HepG2 (cell line): ENCODE measurements at regions not wholly inside any gene's neighbourhood (a gene's known extent, or its start where the extent isn't known, plus 50 kb on each side); places are given as distances from the start of the nearest gene placed in this dataset.

Experiments used
- ATAC-seq: fragments of 200-7000 bp; cut with Tn5 transposase; 3 replicates; pipeline ENCODE4 v1.9.1; 2020; ENCODE audit warnings: mild to moderate bottlenecking, moderate library complexity
- BruUV-seq: library from RNA; stranded (reverse); fragments of 400-500 nt; replicated peaks from 2 replicates; lab custom pipeline; 2021; lab: Mats Ljungman, UMichigan
- CTCF ChIA-PET: fragments of 300-600 bp; formaldehyde crosslinking; extraction: SDS; loops from one replicate; lab custom pipeline; 2021; ENCODE audit warnings: low total read pairs, inconsistent platforms, low intra/inter-chr PET ratio; lab: Yijun Ruan, JAX
- POLR2A ChIA-PET: fragments of 350-600 bp; sonication (Branson Sonifier 250); formaldehyde crosslinking; loops from one replicate; lab custom pipeline; 2020; ENCODE audit warnings: antibody characterized with exemption, inconsistent platforms; lab: Yijun Ruan, JAX
- DNase-seq: peaks from one replicate; pipeline ENCODE4 v3.0.0-alpha.2; 2015; ENCODE audit warnings: low spot score
- FAIRE-seq: peaks from 3 replicates; lab custom pipeline; 2011; peaks lifted over from hg19 to GRCh38; lab: Jason Lieb, UNC
- H2AFZ ChIP-seq: one replicate; pipeline ENCODE4 v1.6.1; 2011; ENCODE audit warnings: low read length, inconsistent platforms
- H3K27ac ChIP-seq: fragments of 300-600 bp; 3 replicates; pipeline ENCODE4 v1.8.0; 2011; ENCODE audit warnings: mixed run types, mild to moderate bottlenecking, mixed read lengths, low read length, inconsistent platforms; ENCODE audit not compliant: insufficient read depth; ENCODE audit errors: extremely low read length
- H3K27me3 ChIP-seq, 2 experiments: fragments of 200-600 bp in 1 of 2; 2 replicates in 1 of 2; 3 replicates in 1 of 2; pipeline versions ENCODE4 v1.6.0 to v1.8.0; 2011; ENCODE audit warnings: low read length in 2 of 2, mild to moderate bottlenecking in 2 of 2, moderate library complexity in 2 of 2, inconsistent platforms in 1 of 2; ENCODE audit not compliant: insufficient read depth in 2 of 2, control insufficient read depth in 1 of 2
- H3K36me3 ChIP-seq, 2 experiments: fragments of 200-600 bp in 1 of 2; replicated peaks in 1 of 2; 2 replicates in 1 of 2; 3 replicates in 1 of 2; pipeline versions ENCODE4 v1.5.1 to v1.8.0; 2011; ENCODE audit warnings: low read length in 2 of 2, inconsistent platforms in 1 of 2; ENCODE audit not compliant: insufficient read depth in 2 of 2, control insufficient read depth in 1 of 2
- H3K4me1 ChIP-seq: 2 replicates; pipeline ENCODE4 v1.5.1; 2012; ENCODE audit warnings: low read length, inconsistent platforms; ENCODE audit not compliant: insufficient read depth
- H3K4me2 ChIP-seq: 2 replicates; pipeline ENCODE4 v1.6.0; 2011; ENCODE audit warnings: low read depth, low read length, inconsistent platforms
- H3K4me3 ChIP-seq, 3 experiments: fragments of 200-600 bp in 1 of 3; sonication (generic), shearing (Covaris generic) in 1 of 3; replicated peaks in 1 of 3; 2 replicates each; pipeline ENCODE4 v1.5.1; 2011 to 2016; ENCODE audit warnings: low read length in 3 of 3, inconsistent platforms in 2 of 3, low read depth in 2 of 3, mild to moderate bottlenecking in 2 of 3, control low read depth in 1 of 3, mixed read lengths in 1 of 3; ENCODE audit not compliant: insufficient read depth in 1 of 3
- H3K79me2 ChIP-seq: one replicate; pipeline ENCODE4 v1.6.1; 2011; ENCODE audit warnings: low read length, inconsistent platforms; ENCODE audit not compliant: insufficient read depth
- H3K9ac ChIP-seq: 2 replicates; pipeline ENCODE4 v1.6.0; 2011; ENCODE audit warnings: mild to moderate bottlenecking, low read depth, low read length, inconsistent platforms; ENCODE audit not compliant: insufficient read depth
- H3K9me3 ChIP-seq: 2 replicates; pipeline ENCODE4 v1.5.1; 2012; ENCODE audit warnings: mild to moderate bottlenecking, low read length
- H4K20me1 ChIP-seq: 2 replicates; pipeline ENCODE4 v1.6.0; 2011; ENCODE audit warnings: inconsistent platforms, mild to moderate bottlenecking, low read length, moderate library complexity; ENCODE audit not compliant: insufficient read depth
- HES4 ChIP-seq: sonication (generic); formaldehyde crosslinking; IDR thresholded peaks from 2 replicates; pipeline ENCODE4 v1.9.0; 2021; ENCODE audit warnings: mild to moderate bottlenecking, missing genetic modification reagents, borderline replicate concordance
- HMGA1 ChIP-seq: sonication (generic); formaldehyde crosslinking; conservative IDR thresholded peaks from 2 replicates; pipeline ENCODE4 v1.4.0; 2020; ENCODE audit warnings: missing genetic modification reagents
- IKZF1 ChIP-seq: fragments of 450-650 bp; IDR thresholded peaks from 2 replicates; pipeline ENCODE4 v1.7.1; 2016
- LBX2 ChIP-seq: sonication (generic); formaldehyde crosslinking; IDR thresholded peaks from 2 replicates; pipeline ENCODE4 v1.5.0; 2020; ENCODE audit warnings: missing genetic modification reagents, mild to moderate bottlenecking, borderline replicate concordance
- MXD3 ChIP-seq: IDR thresholded peaks from 2 replicates; pipeline ENCODE4 v1.6.1; 2016; ENCODE audit warnings: mild to moderate bottlenecking, missing biosample characterization, missing genetic modification reagents
- SMARCE1 ChIP-seq: fragments of 450-650 bp; IDR thresholded peaks from 2 replicates; pipeline ENCODE4 v1.6.1; 2017; ENCODE audit warnings: borderline replicate concordance
- SP1 ChIP-seq, 2 experiments: fragments of 450-650 bp in 1 of 2; sonication (generic) in 1 of 2; formaldehyde crosslinking in 1 of 2; IDR thresholded peaks; 2 replicates each; pipeline versions ENCODE4 v1.4.0 to v1.6.1; 2016 to 2020; ENCODE audit warnings: missing genetic modification reagents in 1 of 2
- ZFP36 ChIP-seq: fragments of 150-350 bp; IDR thresholded peaks from 2 replicates; pipeline ENCODE4 v1.6.1; 2018; ENCODE audit warnings: borderline replicate concordance, low read length, low read depth; ENCODE audit not compliant: partially characterized antibody
- ZFP41 ChIP-seq: sonication (generic); formaldehyde crosslinking; IDR thresholded peaks from 2 replicates; pipeline ENCODE4 v1.4.0; 2020; ENCODE audit warnings: mild to moderate bottlenecking, missing genetic modification reagents, borderline replicate concordance
- ZFP91 ChIP-seq: sonication (generic); formaldehyde crosslinking; IDR thresholded peaks from 2 replicates; pipeline ENCODE4 v1.9.0; 2022; ENCODE audit warnings: missing genetic modification reagents, mild to moderate bottlenecking, borderline replicate concordance
- ZNF10 ChIP-seq: sonication (generic); formaldehyde crosslinking; IDR thresholded peaks from 2 replicates; pipeline ENCODE4 v1.4.0; 2020; ENCODE audit warnings: mild to moderate bottlenecking, low read depth, missing genetic modification reagents, borderline replicate concordance
- ZNF615 ChIP-seq: sonication (generic); formaldehyde crosslinking; IDR thresholded peaks from 2 replicates; pipeline ENCODE4 v1.5.0; 2020; ENCODE audit warnings: mild to moderate bottlenecking, missing genetic modification reagents, borderline replicate concordance
- WGBS: methylation state at CpG from one replicate; pipeline ENCODE4 v1.1.6; 2017; ENCODE audit warnings: low lambda C conversion rate; 5-methylcytosine and 5-hydroxymethylcytosine counted together
- in situ Hi-C: cut with HindIII; loops from 2 replicates; pipeline ENCODE4 v1.10.0; 2017; ENCODE audit warnings: low pct_unique_long_range_greater_than_20kb; ENCODE audit not compliant: extremely low pct_ligation_motif_present
- intact Hi-C: fragments of 100-400 bp; cut with micrococcal nuclease; formaldehyde crosslinking; loops from one replicate; pipeline ENCODE4 v1.10.0; 2022; ENCODE audit not compliant: unreplicated experiment
- TF ChIP-seq, protein P1 (sequence below): sonication (generic); formaldehyde crosslinking; IDR thresholded peaks from 2 replicates; pipeline ENCODE4 v1.4.0; 2020; ENCODE audit warnings: mild to moderate bottlenecking, missing genetic modification reagents
- TF ChIP-seq, protein P2 (sequence below): sonication (generic); formaldehyde crosslinking; IDR thresholded peaks from 2 replicates; pipeline ENCODE4 v1.9.0; 2021; ENCODE audit warnings: mild to moderate bottlenecking, missing genetic modification reagents

DNA sequence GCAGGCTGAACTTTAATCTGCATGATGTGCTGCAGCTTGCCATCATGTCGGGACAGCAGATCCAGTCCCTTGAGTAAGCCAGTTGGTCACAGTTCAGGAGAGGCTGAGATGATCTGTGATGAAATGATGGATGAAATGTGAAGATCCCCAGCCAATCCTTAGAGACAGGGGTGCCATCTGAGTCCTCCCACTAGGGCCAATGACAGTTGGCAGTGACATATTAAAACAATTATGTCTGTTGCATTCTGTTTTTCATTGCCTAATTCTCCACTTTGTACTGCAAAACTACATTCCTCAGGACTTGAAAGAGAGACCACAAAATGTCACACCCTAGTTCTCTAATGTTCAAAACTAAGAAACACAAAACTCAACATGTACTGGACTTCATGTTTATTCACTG lies 66.3 kb upstream of the CAV2 start:
- in situ Hi-C loops (no loop called here), intact Hi-C loops (no loop called here)
- no peaks in the 10 kb centered on the region for H3K79me2 ChIP-seq
- DNase-seq: no peak
- CTCF ChIA-PET: no interaction called here
- H3K9ac ChIP-seq: no peak overlapping the region
- no peaks in the 10 kb centered on the region for H3K9me3 ChIP-seq
- no peaks in the 10 kb centered on the region for H4K20me1 ChIP-seq
- no peak overlapping the region for H3K4me2 ChIP-seq
- no peak overlapping the region for H3K4me3 ChIP-seq
- WGBS: no CpG with 5 or more reads among the region's 1 CpG
- H3K4me1 ChIP-seq: no peaks in the 10 kb centered on the region
- H3K36me3 ChIP-seq: no peaks in the 10 kb centered on the region
- POLR2A ChIA-PET: no interaction called here
- no peak for ATAC-seq
- H3K27me3 ChIP-seq: no peaks in the 10 kb centered on the region
- no peak overlapping the region for H2AFZ ChIP-seq
- no peak overlapping the region for H3K27ac ChIP-seq
- no peak for FAIRE-seq
- BruUV-seq: no TSS peak
- TF ChIP-seq, protein P1, sequence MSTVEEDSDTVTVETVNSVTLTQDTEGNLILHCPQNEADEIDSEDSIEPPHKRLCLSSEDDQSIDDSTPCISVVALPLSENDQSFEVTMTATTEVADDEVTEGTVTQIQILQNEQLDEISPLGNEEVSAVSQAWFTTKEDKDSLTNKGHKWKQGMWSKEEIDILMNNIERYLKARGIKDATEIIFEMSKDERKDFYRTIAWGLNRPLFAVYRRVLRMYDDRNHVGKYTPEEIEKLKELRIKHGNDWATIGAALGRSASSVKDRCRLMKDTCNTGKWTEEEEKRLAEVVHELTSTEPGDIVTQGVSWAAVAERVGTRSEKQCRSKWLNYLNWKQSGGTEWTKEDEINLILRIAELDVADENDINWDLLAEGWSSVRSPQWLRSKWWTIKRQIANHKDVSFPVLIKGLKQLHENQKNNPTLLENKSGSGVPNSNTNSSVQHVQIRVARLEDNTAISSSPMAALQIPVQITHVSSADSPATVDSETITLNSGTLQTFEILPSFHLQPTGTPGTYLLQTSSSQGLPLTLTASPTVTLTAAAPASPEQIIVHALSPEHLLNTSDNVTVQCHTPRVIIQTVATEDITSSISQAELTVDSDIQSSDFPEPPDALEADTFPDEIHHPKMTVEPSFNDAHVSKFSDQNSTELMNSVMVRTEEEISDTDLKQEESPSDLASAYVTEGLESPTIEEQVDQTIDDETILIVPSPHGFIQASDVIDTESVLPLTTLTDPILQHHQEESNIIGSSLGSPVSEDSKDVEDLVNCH: no peak
- TF ChIP-seq IKZF1 (no peak), SMARCE1 (no peak), LBX2 (no peak), HES4 (CRISPR knock-in tag) (no peak), ZFP36 (no peak), ZFP41 (CRISPR knock-in tag) (no peak), ZNF615 (CRISPR knock-in tag) (no peak), HMGA1 (CRISPR knock-in tag) (no peak), ZNF10 (CRISPR knock-in tag) (no peak), ZFP91 (CRISPR knock-in tag) (no peak), SP1 (IDR thresholded peaks at IDR 0.05) (no peak), SP1 (CRISPR knock-in tag; IDR thresholded peaks at IDR 0.05) (no peak), MXD3 (no peak)
- TF ChIP-seq, protein P2, sequence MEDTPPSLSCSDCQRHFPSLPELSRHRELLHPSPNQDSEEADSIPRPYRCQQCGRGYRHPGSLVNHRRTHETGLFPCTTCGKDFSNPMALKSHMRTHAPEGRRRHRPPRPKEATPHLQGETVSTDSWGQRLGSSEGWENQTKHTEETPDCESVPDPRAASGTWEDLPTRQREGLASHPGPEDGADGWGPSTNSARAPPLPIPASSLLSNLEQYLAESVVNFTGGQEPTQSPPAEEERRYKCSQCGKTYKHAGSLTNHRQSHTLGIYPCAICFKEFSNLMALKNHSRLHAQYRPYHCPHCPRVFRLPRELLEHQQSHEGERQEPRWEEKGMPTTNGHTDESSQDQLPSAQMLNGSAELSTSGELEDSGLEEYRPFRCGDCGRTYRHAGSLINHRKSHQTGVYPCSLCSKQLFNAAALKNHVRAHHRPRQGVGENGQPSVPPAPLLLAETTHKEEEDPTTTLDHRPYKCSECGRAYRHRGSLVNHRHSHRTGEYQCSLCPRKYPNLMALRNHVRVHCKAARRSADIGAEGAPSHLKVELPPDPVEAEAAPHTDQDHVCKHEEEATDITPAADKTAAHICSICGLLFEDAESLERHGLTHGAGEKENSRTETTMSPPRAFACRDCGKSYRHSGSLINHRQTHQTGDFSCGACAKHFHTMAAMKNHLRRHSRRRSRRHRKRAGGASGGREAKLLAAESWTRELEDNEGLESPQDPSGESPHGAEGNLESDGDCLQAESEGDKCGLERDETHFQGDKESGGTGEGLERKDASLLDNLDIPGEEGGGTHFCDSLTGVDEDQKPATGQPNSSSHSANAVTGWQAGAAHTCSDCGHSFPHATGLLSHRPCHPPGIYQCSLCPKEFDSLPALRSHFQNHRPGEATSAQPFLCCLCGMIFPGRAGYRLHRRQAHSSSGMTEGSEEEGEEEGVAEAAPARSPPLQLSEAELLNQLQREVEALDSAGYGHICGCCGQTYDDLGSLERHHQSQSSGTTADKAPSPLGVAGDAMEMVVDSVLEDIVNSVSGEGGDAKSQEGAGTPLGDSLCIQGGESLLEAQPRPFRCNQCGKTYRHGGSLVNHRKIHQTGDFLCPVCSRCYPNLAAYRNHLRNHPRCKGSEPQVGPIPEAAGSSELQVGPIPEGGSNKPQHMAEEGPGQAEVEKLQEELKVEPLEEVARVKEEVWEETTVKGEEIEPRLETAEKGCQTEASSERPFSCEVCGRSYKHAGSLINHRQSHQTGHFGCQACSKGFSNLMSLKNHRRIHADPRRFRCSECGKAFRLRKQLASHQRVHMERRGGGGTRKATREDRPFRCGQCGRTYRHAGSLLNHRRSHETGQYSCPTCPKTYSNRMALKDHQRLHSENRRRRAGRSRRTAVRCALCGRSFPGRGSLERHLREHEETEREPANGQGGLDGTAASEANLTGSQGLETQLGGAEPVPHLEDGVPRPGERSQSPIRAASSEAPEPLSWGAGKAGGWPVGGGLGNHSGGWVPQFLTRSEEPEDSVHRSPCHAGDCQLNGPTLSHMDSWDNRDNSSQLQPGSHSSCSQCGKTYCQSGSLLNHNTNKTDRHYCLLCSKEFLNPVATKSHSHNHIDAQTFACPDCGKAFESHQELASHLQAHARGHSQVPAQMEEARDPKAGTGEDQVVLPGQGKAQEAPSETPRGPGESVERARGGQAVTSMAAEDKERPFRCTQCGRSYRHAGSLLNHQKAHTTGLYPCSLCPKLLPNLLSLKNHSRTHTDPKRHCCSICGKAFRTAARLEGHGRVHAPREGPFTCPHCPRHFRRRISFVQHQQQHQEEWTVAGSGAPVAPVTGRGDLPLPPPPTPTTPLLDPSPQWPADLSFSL (CRISPR knock-in tag): no peak
